ENCODE measurements at regions not wholly inside any gene's neighbourhood (a gene's known extent, or its start where the extent isn't known, plus 50 kb on each side); places are given as distances from the start of the nearest gene placed in this dataset.
A peak's percentile ranks its signal among the peaks of the same experiment; 100 is the strongest.

- intact Hi-C loops (cut with DNase I) = no loop called here
- DNase-seq = no peak
- TF ChIP-seq CTCF (IDR thresholded peaks at IDR 0.05) = no peak
- no peak for TF ChIP-seq POLR2A (IDR thresholded peaks at IDR 0.05)
- 79 to 86% methylated on average over 5 of the region's 5 CpGs for WGBS, 2 donors
- no peaks in the 10 kb centered on the region for H3K36me3 ChIP-seq
- H3K4me1 ChIP-seq = peaks cover 8 to 11% of the 10 kb centered on the region in 2 donors
- H3K27me3 ChIP-seq = no peaks in the 10 kb centered on the region
- no peaks in the 10 kb centered on the region for H3K9me3 ChIP-seq
- no peak overlapping the region for H3K4me3 ChIP-seq (replicated peaks in 1 of 3)
- peak overlapping the region; percentile 42 to 48 (median 45) for H3K27ac ChIP-seq
Measured at GRCh38 chr10:60728056-60728455, 50.2 kb upstream of the CDK1 start.

GRCh38 chr10:60726257-60726656 lies 52.0 kb upstream of the CDK1 start:
- Histone ChIP-seq H3K27me3 (no peaks in the 10 kb centered on the region), H3K9me3 (no peaks in the 10 kb centered on the region), H3K4me3 (replicated peaks in 1 of 3) (no peak overlapping the region), H3K4me1 (peaks cover 8 to 11% of the 10 kb centered on the region in 2 donors), H3K27ac (no peak overlapping the region), H3K36me3 (no peaks in the 10 kb centered on the region)
- TF ChIP-seq CTCF (IDR thresholded peaks at IDR 0.05) (no peak), POLR2A (IDR thresholded peaks at IDR 0.05) (no peak)
- DNase-seq = no peak
- intact Hi-C loops (cut with DNase I) = no loop called here

GRCh38 chr10:60722623-60723022 lies 55.7 kb upstream of the CDK1 start:
- Histone ChIP-seq H3K27me3 (no peaks in the 10 kb centered on the region), H3K4me1 (peaks cover 11 to 12% of the 10 kb centered on the region in 2 donors), H3K4me3 (replicated peaks in 1 of 3) (no peak overlapping the region), H3K36me3 (no peaks in the 10 kb centered on the region), H3K27ac (no peak overlapping the region), H3K9me3 (no peaks in the 10 kb centered on the region)
- intact Hi-C loops (cut with DNase I) = no loop called here
- 69 to 84% methylated on average over 3 of the region's 3 CpGs for WGBS, 2 donors
- DNase-seq = no peak
- TF ChIP-seq POLR2A (IDR thresholded peaks at IDR 0.05) (no peak), CTCF (IDR thresholded peaks at IDR 0.05) (no peak)

GRCh38 chr10:60719721-60720120 lies 58.6 kb upstream of the CDK1 start:
- 82 to 88% methylated on average over 1 of the region's 1 CpG for WGBS, 2 donors
- TF ChIP-seq CTCF (IDR thresholded peaks at IDR 0.05) = no peak
- no peak for TF ChIP-seq POLR2A (IDR thresholded peaks at IDR 0.05)
- H3K9me3 ChIP-seq = no peaks in the 10 kb centered on the region
- peaks cover 4 to 10% of the 10 kb centered on the region in 2 donors for H3K4me1 ChIP-seq
- H3K27ac ChIP-seq = no peak overlapping the region
- no peaks in the 10 kb centered on the region for H3K27me3 ChIP-seq
- no peak overlapping the region for H3K4me3 ChIP-seq (replicated peaks in 1 of 3)
- H3K36me3 ChIP-seq = no peaks in the 10 kb centered on the region
- DNase-seq = no peak
- intact Hi-C loops (cut with DNase I) = no loop called here

GRCh38 chr10:60718886-60719285 lies 59.4 kb upstream of the CDK1 start:
- peak overlapping the region in 1 of 3 donors; percentile 24 for H3K27ac ChIP-seq
- intact Hi-C loops (cut with DNase I) = no loop called here
- no peak for TF ChIP-seq CTCF (IDR thresholded peaks at IDR 0.05)
- no peak for TF ChIP-seq POLR2A (IDR thresholded peaks at IDR 0.05)
- peaks cover 4 to 10% of the 10 kb centered on the region in 2 donors for H3K4me1 ChIP-seq
- no peaks in the 10 kb centered on the region for H3K36me3 ChIP-seq
- no peak overlapping the region for H3K4me3 ChIP-seq (replicated peaks in 1 of 3)
- 18 to 53% methylated on average over 1 of the region's 1 CpG for WGBS, 2 donors
- no peaks in the 10 kb centered on the region for H3K9me3 ChIP-seq
- DNase-seq = no peak
- no peaks in the 10 kb centered on the region for H3K27me3 ChIP-seq
